ENCODE measurements at regions not wholly inside any gene's neighbourhood (a gene's known extent, or its start where the extent isn't known, plus 50 kb on each side); places are given as distances from the start of the nearest gene placed in this dataset.

- TF ChIP-seq CTCF (IDR thresholded peaks at IDR 0.05) (no peak), EZH2phosphoT487 (IDR thresholded peaks at IDR 0.05) (no peak)
These were observed 369.9 kb downstream of the DNAH5 start for GRCh38 chr5:13574574-13574973.
